GM10266 (cell line): ENCODE measurements at regions not wholly inside any gene's neighbourhood (a gene's known extent, or its start where the extent isn't known, plus 50 kb on each side); places are given as distances from the start of the nearest gene placed in this dataset.
A peak's percentile ranks its signal among the peaks of the same experiment; 100 is the strongest.
"Not testable (repeated sequence)": the region's sequence is repeated elsewhere in the genome, so short reads cannot be mapped to it uniquely, and the experiment has no call there.

Experiments
- DNase-seq: peaks from one replicate; pipeline ENCODE4 v3.0.0; 2012; ENCODE audit errors: extremely low spot score
- CTCF ChIP-seq: IDR thresholded peaks from 2 replicates; pipeline ENCODE4 v1.5.1; 2012; ENCODE audit warnings: mild to moderate bottlenecking, low read depth; ENCODE audit not compliant: control insufficient read depth, insufficient read depth; ENCODE audit errors: missing control alignments

GRCh38 chr16:80253741-80254140, 287.1 kb upstream of the DYNLRB2 start:
- no peak for DNase-seq
- TF ChIP-seq CTCF: no peak

GRCh38 chr16:80250381-80250780, 290.4 kb upstream of the DYNLRB2 start:
- no peak for DNase-seq
- TF ChIP-seq CTCF: no peak

GRCh38 chr16:80243303-80243702, 297.5 kb upstream of the DYNLRB2 start:
- DNase-seq: not testable (repeated sequence)

- not testable (repeated sequence) for DNase-seq
Measured at GRCh38 chr16:80242279-80242678, 298.5 kb upstream of the DYNLRB2 start.

- TF ChIP-seq CTCF: no peak
- DNase-seq: no peak
Measured at GRCh38 chr16:80233097-80233835, 307.5 kb upstream of the DYNLRB2 start.

GRCh38 chr16:80231888-80232287, 308.9 kb upstream of the DYNLRB2 start:
- no peak for TF ChIP-seq CTCF
- DNase-seq: peak; percentile 26

- no peak for TF ChIP-seq CTCF
- DNase-seq: no peak
Measured at GRCh38 chr16:80231121-80231520, 309.7 kb upstream of the DYNLRB2 start.

GRCh38 chr16:80230328-80231120, 310.3 kb upstream of the DYNLRB2 start:
- no peak for TF ChIP-seq CTCF
- DNase-seq: no peak
